ENCODE measurements at regions not wholly inside any gene's neighbourhood (a gene's known extent, or its start where the extent isn't known, plus 50 kb on each side); places are given as distances from the start of the nearest gene placed in this dataset.

DNA sequence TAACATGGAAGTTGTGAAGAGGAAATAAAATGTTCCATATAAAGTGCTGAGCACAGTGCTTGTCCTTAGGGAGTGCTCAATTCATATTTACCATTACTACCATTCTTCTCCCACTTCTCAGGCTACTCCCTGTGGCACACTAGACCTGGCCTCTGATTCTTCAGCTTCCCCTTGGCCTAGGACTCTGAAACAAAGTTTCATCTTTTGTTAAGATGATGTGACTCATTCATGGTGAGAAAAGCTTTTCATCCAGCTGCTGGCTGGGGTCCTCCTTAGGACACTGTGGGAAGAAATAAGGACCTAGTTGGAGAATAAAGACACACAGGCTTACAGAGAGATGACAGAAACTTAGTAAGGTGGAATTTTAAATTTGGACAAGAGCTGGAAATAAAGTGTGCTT, 314.8 kb downstream of the CDC5L start (continued):
- TF ChIP-seq GRHL2 (CRISPR knock-in tag; IDR thresholded peaks at IDR 0.05; ENCODE audit: insufficient replicate concordance, severe bottlenecking) = no peak
- TF ChIP-seq ZNF263 (CRISPR knock-in tag; IDR thresholded peaks at IDR 0.05; ENCODE audit: low read depth) = no peak
- TF ChIP-seq, protein P1, sequence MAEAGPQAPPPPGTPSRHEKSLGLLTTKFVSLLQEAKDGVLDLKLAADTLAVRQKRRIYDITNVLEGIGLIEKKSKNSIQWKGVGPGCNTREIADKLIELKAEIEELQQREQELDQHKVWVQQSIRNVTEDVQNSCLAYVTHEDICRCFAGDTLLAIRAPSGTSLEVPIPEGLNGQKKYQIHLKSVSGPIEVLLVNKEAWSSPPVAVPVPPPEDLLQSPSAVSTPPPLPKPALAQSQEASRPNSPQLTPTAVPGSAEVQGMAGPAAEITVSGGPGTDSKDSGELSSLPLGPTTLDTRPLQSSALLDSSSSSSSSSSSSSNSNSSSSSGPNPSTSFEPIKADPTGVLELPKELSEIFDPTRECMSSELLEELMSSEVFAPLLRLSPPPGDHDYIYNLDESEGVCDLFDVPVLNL (CRISPR knock-in tag; IDR thresholded peaks at IDR 0.05; ENCODE audit: borderline replicate concordance, low read depth) = no peak
- TF ChIP-seq, protein P2, sequence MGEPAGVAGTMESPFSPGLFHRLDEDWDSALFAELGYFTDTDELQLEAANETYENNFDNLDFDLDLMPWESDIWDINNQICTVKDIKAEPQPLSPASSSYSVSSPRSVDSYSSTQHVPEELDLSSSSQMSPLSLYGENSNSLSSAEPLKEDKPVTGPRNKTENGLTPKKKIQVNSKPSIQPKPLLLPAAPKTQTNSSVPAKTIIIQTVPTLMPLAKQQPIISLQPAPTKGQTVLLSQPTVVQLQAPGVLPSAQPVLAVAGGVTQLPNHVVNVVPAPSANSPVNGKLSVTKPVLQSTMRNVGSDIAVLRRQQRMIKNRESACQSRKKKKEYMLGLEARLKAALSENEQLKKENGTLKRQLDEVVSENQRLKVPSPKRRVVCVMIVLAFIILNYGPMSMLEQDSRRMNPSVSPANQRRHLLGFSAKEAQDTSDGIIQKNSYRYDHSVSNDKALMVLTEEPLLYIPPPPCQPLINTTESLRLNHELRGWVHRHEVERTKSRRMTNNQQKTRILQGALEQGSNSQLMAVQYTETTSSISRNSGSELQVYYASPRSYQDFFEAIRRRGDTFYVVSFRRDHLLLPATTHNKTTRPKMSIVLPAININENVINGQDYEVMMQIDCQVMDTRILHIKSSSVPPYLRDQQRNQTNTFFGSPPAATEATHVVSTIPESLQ (CRISPR knock-in tag; IDR thresholded peaks at IDR 0.05) = no peak
- TF ChIP-seq, protein P3, sequence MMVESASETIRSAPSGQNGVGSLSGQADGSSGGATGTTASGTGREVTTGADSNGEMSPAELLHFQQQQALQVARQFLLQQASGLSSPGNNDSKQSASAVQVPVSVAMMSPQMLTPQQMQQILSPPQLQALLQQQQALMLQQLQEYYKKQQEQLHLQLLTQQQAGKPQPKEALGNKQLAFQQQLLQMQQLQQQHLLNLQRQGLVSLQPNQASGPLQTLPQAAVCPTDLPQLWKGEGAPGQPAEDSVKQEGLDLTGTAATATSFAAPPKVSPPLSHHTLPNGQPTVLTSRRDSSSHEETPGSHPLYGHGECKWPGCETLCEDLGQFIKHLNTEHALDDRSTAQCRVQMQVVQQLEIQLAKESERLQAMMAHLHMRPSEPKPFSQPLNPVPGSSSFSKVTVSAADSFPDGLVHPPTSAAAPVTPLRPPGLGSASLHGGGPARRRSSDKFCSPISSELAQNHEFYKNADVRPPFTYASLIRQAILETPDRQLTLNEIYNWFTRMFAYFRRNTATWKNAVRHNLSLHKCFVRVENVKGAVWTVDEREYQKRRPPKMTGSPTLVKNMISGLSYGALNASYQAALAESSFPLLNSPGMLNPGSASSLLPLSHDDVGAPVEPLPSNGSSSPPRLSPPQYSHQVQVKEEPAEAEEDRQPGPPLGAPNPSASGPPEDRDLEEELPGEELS (CRISPR knock-in tag; IDR thresholded peaks at IDR 0.05) = no peak

DNA sequence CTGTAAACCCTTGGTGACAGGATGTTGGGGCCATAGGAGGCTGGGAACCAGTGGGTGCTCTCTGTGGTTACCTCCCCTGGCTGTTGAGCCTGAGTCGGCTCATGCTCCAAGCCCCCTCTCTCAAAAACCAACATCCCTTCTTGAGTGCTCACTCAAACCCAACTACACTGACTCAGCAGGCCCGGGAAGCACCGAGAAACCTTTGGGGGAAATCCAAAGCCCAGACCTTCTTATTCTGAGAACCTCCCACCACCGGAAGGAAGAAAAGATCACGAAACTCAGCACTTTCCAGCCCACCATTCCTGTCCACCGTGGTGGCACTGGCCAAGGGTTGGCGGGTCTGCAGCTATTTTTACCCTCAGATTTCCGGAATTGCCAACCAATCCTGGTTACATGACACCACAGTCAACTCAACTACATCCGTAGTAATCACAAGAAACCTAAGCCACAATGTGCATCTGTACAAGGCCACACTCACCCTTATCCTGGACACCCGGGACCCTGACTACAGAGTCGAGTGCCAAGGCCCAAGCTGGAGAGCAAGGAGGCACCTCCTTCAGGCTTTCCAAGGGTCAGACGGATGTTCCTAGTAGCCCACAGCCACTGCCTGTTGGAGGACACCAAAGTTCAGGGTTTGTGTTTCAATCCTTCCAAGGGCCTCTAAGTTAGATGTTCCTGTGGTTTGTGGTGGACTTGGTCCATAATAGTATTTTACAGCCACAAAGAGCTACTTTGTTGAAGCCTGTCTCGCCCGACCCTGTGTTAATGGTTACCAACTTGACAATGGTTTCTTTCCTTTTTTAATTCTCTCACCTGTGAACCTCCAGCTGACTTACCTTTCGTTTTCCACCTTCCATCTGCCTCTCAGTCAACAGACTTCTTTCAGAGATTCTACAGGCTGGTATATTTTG, 317.0 kb downstream of the CDC5L start:
- TF ChIP-seq ATF1 (CRISPR knock-in tag; IDR thresholded peaks at IDR 0.05) (no peak), CBFB (CRISPR knock-in tag; IDR thresholded peaks at IDR 0.05; ENCODE audit: low read depth) (no peak), ZNF121 (CRISPR knock-in tag; IDR thresholded peaks at IDR 0.05) (no peak), ZNF396 (CRISPR knock-in tag; IDR thresholded peaks at IDR 0.05; ENCODE audit: borderline replicate concordance) (no peak), KAT7 (CRISPR knock-in tag; IDR thresholded peaks at IDR 0.05; ENCODE audit: borderline replicate concordance) (no peak), TEAD4 (CRISPR knock-in tag; IDR thresholded peaks at IDR 0.05) (no peak), ESRRA (CRISPR knock-in tag; IDR thresholded peaks at IDR 0.05; ENCODE audit: borderline replicate concordance) (no peak), CREM (CRISPR knock-in tag; IDR thresholded peaks at IDR 0.05) (no peak), ZNF263 (CRISPR knock-in tag; IDR thresholded peaks at IDR 0.05; ENCODE audit: low read depth) (no peak), CREB1 (CRISPR knock-in tag; IDR thresholded peaks at IDR 0.05) (no peak), TCF7 (CRISPR knock-in tag; IDR thresholded peaks at IDR 0.05; ENCODE audit: low read depth) (no peak), ZNF232 (CRISPR knock-in tag; IDR thresholded peaks at IDR 0.05) (no peak)
- TF ChIP-seq, protein P4, sequence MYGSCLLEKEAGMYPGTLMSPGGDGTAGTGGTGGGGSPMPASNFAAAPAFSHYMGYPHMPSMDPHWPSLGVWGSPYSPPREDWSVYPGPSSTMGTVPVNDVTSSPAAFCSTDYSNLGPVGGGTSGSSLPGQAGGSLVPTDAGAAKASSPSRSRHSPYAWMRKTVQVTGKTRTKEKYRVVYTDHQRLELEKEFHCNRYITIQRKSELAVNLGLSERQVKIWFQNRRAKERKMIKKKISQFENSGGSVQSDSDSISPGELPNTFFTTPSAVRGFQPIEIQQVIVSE (CRISPR knock-in tag; IDR thresholded peaks at IDR 0.05; ENCODE audit: borderline replicate concordance) = no peak
- TF ChIP-seq, protein P5, sequence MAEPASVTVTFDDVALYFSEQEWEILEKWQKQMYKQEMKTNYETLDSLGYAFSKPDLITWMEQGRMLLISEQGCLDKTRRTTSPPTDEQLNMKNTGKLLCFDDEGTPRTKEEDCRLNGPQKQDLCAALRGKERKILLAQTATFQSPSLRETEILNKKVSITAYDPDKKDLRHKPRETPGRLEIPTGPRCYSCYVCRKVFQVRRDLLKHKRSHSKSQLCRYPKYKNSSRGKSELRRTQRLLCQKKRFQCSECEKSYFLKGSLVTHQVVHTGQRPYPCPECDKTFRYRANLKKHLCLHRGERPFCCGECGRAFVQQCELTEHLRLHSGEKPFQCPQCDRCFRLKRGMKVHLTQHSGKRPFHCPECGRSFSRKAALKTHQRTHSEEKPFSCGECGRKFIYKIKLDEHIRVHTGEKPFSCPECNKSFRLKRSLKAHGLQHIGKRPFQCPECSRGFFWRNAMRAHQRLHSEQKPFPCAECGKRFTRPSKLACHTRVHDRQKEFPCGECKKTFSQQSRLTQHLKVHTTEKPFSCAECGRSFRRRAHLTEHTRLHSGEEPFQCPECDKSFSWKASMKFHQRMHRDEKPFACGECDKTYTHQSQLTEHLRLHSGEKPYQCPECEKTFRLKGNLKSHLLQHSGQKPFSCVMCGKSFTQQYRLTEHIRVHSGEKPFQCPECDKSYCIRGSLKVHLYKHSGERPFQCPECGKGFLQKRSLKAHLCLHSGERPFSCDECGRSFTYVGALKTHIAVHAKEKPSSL (CRISPR knock-in tag; conservative IDR thresholded peaks at IDR 0.05) = no peak
- Mint-ChIP-seq H3K9me3 (peaks cover 8% of the 10 kb centered on the region), H3K27ac (no peak overlapping the region), H3K4me1 (peaks cover 14% of the 10 kb centered on the region), H3K36me3 (no peaks in the 10 kb centered on the region), H3K4me3 (no peak overlapping the region), H3K27me3 (ENCODE audit: low read depth) (no peaks in the 10 kb centered on the region)
- no peak for DNase-seq (ENCODE audit: low spot score)
- ChIA-PET CTCF (interaction anchor here (1.0 kb wide), 1 partner anchor 74 kb away, joined by 3 read pairs; no protein-coding TSS in a partner anchor), POLR2A (no interaction called here)
- no peak for ATAC-seq
